Activated CD4-positive, CD25-positive, alpha-beta regulatory T cell treated with anti-CD3 and anti-CD28 coated beads, Interleukin-2, amount 50 U/mL, for 24 hours (primary cell): ENCODE measurements at regions not wholly inside any gene's neighbourhood (a gene's known extent, or its start where the extent isn't known, plus 50 kb on each side); places are given as distances from the start of the nearest gene placed in this dataset.
"Not testable (repeated sequence)": the region's sequence is repeated elsewhere in the genome, so short reads cannot be mapped to it uniquely, and the experiment has no call there.

Experiments
- ATAC-seq, 2 donors: fragments of 150-1000 bp; cut with Tn5 transposase; one replicate each; pipeline ENCODE4 v1.10.0; 2021; ENCODE audit warnings: mild to moderate bottlenecking in 1 of 2, moderate library complexity in 1 of 2

DNA sequence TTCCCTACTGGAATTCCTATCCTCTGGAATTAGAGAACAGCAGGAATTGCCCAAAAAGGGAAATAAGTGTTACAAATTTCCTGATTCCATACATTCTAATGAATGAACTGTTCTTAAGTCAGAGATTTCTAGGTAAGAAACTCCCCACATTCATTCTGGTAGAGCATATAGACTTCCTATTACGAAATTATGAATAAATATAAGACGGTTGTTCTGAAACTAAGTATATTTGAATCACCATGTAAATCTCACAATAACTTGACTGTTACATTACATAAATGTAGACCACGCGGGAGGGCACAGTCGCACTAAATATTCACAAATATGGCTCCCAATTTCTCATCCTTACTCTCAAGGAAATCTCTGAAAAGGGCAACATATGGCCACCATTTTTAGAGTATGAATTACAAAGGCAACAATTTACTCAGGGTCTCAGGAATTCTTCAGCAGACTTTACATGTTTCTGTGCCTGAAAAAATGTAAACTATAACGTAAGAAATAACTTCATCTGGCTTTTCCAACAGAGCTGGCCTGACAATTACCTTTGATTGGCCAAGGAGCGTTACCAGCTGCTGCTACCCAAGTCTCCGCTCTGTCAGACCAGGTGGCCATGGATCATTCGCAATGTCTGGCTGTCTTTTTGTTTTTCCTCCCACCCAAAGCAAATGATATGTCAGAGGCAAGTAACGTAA, 115.8 kb downstream of the MPP7 start:
- ATAC-seq, result no peak

DNA sequence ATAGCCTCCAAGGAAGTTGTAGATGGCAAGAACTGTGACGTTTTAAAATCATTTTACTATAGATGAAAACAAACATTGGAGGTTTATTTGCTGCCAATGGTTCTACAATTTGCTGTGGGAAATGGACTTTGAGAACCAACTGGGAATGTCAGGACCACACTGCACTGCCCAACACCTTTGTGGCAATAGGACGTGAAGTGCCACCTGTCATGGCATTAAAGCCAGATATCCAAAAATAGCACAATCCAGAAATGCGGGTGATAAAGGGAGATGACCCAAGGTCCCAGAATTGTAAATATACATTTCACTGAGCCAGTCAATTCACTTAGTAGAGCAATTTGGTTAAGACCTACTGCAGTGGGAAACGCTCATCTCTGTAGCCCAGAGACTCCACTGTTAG, 116.4 kb downstream of the MPP7 start:
- ATAC-seq, result no peak

DNA sequence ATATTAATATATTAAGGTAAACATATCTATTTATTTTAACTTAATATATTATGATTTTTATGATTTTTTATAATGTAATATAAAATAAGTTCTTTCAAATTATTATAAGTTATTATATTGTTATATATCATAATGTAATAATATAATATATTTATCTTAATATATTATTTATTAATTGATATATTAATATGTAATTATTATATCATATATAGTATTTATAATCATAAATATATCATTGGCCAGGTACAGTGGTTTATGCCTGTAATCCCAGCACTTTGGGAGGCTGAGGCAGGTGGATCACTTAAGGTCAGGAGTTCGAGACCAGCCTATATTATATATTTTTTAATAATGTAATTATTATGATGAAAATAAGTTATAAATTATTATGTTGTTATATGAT, 118.1 kb downstream of the MPP7 start:
- no peak for ATAC-seq

DNA sequence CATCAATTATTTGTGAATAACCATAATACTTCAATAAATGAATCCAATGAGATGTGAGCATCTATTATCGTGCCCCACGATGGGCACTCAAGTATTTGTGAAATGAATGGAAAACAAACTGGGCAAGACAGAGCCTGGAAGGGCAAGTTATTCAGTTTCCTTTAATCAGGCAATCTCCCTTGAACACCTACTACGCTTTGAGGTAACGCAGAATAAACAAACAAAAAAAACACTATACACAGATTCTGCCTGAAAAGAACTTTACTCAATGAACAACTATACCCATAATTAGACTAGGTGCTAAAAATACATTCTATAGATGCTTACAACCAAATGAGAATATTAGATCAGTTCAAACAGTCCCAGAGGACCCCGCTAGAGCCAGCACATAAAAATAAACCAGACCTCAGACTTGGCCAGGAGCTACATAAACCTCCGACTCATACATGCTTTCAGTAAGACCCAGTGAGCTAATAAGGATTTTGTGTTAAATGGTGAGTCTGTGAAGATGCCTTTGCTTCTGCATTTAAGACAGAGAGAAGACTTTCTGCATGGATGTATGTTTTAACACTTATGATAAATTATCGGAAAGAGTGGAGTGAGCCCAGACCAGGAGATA, 121.3 kb downstream of the MPP7 start:
- no peak for ATAC-seq

DNA sequence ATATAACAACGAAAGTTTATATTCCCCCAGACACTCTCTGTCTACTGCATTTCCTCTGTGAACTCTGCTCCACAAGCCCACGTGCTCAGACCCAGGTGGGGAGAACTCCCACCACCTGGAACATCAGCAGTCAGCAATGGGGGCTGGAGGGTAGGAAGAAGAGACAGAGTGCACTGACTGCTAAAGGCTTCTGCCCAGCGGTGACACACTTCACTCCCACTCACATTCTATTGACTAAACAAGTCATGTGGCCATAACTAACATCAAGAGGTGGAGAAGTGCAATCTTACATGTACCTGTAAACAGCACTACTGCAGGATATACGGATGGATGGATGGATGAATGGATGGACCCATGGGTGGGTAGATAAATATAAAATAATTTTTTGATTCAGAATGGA, 122.2 kb downstream of the MPP7 start:
- ATAC-seq, result no peak

DNA sequence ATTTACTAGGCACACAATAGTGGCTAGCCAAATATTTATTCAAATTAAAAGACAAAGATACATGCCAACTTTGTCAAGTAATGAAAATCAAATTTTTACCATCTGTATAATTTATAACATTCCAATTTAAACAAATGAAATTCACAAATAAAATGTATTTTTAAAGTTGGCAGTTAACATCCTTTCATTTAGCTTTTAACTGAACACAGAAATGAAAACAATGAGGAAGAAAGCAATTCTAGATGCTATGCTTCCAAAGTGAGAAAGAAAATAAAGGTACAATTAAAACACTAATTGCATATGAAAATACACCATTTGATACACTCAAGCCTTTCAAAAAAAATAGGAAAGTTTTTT, 123.1 kb downstream of the MPP7 start:
- ATAC-seq, result no peak

DNA sequence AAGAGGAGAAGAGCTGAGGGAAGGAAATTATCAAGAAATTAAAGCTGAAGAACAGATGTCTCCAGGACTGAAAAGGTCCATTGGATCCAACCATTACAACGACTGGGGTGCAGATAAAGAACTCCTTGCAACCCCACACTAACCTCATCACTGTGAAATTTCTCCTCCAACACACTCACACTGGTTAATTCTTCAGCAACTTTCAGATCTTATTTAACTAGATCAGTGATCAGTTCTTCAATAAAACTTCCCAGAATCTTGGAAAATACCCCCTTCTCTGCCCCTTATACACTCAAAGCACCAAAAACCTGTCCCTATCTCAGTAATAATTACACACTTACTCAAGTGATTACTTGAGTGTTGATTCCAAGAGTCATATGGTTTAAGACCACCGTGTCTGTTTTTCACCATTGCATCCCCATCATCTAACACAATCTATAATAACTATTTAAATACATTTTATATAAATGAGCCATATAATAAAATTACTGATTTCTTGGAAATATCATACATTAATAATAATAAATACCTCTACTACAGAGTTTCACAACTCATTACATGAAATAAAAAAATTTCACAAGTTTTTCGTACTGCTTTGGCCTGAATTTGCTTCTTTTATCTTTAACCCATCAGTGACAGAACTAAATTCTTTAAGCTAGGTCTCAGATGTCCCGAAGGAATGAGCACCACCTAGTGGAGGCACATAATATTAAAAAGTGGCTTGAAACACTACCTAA, 123.7 kb downstream of the MPP7 start:
- peak; percentile 27 to 42 for ATAC-seq

DNA sequence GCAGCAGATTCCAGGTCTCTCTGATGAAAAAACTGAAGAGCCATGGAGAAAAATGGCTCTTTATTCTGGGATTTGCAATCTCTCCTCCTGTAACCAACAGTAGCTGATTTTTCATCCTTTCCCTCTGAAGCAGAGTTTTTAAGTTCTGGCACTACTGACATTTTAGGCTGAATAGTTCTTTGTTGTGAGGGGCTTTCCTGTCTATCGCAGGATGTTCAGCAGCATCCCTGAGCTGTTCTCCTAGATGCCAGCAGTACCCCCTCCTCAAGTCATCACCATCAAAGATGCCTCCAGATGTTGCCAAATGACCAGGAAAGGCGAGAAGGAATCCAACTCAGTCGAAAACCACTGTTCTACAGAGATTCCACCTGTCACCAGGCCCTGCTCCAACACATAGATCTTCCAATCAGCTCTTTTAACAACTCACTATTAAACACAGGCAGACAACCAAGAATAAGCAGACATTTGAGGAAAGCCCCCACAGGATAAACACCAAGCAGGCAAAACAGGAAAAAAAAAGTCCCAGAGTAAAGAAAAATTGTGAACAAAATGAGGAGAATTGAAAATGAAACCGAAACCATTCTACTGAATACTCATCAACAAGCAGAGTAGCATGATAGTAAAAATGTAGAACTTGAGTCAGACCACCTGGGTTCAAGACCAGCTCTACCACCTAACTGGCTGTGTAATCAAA, 124.8 kb downstream of the MPP7 start:
- peak; percentile 89 for ATAC-seq

DNA sequence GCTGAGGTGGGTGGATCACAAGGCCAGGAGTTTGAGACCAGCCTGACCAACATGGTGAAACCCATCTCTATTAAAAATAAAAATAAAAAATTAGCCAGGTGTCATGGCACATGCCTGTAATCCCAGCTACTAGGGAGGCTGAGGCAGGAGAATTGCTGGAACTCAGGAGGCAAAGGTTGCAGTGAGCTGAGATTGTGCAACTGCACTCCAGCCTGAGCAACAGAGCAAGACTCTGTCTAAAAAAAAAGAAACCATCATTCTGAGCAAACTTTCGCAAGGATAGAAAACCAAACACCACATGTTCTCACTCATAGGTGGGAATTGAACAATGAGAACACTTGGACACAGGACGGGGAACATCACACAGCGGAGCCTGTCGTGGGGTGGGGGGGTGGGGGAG, 126.4 kb downstream of the MPP7 start:
- not testable (repeated sequence) for ATAC-seq

DNA sequence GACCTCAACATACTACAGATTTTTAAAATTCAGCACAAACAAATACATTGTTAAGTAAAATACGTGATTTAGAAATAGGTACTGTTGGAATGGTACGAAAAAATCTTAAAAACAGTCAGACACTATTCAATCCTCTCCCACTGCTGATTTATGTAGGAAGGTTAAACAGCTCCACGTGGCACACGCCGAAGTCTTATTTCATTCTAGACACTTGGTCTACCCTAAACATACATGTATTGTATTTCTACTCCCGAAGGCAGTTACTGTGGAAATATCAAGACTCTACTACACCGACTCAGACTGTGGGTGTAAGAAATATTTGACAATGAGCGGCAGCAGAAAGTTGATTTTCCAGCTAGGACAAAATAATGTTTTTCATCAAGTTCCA, 130.6 kb downstream of the MPP7 start:
- no peak for ATAC-seq

DNA sequence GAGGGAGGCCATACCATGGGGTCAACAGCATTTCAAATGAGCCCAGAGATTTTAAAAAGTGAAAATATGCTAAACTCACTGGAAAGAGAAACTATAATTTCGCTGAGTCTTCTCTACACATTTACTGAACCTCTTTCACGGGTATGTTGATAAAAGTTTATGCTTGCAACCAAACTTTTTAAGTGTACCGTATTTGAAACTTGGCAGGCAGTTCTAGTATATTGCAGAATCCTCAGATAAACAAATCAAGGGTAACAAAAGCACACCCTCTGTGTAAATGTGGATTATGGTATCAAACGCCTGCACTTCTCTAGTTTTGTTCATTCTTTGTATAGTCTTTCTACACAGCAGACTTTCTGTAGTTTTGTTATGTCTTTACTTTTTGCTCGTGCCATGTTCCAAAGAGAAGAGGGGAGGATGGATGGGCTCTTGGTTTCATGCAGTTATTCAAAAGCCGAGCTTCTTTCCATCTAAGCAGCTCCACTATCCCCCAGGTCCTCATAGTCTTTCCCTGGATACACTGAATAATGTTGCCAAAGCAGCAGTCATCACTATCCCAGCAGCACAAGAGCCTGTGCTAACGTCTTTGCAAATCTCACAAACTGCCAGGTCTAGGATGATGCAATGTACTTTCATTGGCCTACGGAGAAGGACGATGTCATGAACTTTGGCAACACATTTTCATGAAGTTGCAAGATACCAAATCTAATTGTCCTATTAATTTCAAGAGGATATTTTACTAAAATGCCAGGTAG, 131.2 kb downstream of the MPP7 start:
- no peak for ATAC-seq

DNA sequence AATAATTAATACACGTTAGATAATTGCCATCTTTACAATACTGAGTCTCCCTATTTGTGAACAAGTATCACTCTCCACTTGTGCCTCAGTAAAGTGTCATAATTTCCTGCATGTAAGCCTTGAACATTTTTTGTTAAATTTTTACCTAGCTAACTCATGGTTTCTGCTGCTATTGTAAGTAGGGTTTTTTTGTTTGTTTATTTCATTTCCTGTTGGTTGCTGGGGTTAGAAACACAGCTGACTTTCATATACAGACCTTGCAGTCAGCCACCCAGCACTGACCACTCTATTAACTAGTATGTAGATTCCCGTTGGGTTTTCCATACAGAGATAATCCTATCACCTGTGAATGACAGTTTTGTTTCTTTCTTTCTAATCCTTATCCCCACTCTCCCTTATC, 133.3 kb downstream of the MPP7 start:
- no peak for ATAC-seq

DNA sequence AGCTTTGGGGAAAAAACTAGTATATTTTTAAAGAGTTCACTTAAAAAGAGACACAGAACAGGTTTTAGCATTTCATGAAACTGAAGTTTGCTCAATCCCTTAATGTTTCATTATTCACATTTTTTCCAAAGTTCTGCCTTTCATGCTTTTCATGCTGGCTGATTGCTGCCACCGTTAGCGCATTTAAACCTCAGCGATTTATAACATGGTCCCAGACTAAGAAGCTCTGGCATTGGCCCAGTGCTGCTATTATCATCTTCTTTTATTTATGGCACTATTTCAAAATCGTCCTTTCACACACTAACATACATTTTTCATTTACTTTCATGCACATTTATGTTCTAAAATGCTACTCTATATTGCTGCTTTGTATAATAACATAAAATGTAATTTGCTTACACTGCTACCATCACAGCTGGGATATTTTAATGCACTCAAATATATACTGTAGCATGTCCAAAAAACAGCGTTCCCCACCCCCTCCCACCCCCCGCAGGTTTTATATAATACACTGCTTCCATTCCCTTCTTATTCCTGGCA, 141.9 kb downstream of the MPP7 start:
- ATAC-seq, result no peak

DNA sequence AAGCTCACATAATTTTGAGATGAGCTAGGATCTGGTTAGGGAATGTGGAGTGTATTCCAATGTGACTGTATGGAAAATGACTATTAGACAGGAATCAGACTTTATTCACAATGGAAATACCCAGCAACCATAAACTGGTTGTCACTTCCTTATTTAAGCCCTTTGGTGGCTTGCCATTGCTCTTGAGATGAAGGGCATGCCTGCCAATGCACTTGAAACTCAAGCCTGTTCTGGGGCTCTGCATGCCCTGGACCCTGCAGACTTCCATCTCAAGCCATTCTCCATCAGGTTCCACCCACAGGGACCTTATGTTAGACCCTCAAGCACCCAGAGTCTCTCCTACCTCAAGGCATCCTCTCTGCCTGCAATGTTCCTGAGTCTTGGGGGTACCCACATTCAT, 145.5 kb downstream of the MPP7 start:
- no peak for ATAC-seq

DNA sequence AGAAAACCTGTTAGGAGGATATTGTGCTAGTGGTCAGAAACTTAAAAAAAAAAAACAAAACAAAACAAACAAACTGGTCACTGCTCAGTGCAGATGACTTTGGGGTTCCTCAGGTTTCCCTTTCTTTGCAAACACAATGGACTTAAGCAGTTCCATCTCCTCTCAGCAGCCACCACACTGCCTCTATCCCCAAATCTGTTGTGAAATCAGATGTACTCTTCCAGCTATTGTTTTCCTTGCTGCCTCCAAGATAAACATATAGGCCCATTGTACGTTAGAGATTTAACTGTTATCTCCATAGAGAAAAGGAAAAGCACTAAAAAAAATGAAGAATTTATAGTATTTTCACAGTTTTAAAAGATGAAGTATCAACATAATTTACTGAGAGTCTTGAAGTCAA, 147.1 kb downstream of the MPP7 start:
- ATAC-seq, result no peak

DNA sequence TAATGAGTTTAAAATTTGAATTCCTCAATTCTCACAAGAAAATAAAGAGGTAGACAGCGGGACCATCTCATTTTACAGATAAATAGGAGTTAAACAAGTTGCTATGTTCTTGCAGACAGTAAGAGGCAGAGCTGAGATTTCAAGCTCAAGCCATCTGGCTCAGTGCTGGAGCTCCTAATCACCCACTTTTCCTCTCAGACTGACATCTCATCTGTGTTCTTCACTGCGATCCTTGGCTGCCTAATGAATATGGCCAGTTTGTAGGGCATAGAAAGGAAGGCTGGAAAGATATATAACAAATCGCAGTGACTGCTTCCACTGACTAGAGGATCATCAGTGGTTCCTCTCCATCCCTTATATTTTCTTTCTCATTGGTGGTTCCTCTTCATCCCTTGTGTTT, 151.2 kb downstream of the MPP7 start:
- no peak for ATAC-seq

DNA sequence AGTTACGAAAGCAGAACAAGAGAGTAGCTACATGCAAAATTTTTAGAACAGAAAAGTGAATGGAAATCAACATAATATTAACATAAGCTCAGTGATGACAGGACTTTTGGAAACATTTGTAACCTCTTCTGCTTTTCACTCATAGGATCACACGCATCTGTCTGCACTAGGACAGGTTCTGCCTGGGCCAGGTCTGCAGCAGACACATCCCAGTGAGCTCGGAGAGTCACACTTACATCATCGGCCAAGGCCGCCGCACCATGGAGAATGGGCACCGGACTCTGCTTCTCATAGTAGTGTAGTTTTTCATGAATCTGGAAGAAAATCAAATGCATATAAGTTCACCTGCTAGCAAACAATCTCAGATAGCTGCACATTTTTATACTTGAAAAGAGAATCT, 150.9 kb upstream of the ODAD2 start:
- no peak for ATAC-seq

DNA sequence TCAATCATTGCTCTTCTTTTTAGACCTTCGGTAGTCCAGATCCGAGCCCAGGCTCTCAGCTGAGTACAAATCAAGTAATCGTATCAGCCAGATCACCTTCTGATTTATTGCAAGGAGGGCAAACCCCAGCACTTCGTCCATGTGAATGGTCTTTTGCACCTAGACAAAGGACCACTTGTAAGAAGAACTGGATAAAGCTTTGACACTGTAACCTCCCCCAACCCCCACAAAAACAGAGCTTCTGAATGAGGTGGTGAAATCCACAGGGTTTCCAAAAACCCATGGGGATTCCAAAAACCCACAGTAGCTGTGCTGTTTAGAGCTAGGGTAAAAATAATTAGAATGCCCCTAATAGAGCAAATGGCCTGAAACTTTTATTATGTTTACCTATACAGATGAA, 148.8 kb upstream of the ODAD2 start:
- no peak for ATAC-seq

DNA sequence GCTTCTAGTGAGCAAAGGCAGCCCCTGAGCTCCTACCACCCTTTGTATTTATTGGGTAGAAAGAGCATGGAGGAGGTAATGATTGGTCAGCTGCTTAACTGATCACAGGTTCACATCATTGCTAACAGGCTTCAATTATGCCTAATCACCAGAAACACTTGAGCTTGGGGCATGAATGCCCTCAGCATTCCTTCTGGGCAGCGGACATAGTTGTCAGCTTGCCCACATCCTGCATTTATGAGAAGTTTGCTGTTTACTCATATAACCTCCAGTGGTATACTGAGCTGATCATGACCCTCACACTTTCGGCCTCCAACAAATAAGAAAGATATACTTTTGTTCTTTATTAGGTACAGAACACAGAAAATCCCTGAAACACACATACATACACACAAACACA, 140.3 kb upstream of the ODAD2 start:
- no peak for ATAC-seq

DNA sequence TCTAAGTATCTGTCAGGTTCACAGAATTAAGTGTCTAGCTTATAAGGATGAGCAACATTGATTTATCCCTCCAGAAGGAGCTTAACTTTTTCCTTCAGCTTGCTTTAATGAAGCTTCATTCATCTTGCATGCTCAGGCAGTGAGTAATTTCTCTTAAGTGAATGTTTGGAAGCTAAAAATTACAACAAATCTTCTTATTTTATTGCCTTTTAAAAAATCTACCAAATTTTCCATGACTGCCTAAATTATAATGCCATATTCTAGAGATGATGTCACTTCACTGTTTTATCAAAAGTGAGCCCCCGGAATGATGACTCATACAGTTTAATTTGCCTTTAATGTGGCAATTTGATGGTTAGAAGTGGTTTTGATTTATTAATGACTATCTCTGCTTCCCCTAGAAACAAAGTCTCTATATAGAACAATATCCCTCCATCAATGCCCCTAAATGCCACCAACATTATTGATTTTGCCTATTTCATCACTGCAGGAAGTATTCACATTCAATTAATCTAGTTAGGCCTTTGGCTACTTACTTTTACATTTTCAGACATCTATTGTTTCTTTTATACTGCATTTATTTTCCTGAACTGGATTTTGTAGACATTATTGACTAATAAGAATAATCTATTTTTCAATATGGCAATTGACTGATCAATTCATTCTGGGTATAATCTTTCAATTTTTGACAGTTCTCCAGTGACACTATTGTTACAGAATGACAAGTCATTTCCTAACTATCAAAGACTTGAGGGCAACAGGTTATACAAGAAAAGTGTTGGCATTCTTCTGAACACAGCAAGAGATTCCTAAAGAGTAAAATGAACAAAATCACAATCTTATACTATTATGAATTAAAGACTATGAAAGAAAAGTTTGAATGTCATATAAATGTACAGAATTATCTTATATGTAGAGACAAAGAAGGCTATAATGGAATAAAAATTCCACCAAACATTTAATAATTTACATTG, 139.3 kb upstream of the ODAD2 start:
- no peak for ATAC-seq

DNA sequence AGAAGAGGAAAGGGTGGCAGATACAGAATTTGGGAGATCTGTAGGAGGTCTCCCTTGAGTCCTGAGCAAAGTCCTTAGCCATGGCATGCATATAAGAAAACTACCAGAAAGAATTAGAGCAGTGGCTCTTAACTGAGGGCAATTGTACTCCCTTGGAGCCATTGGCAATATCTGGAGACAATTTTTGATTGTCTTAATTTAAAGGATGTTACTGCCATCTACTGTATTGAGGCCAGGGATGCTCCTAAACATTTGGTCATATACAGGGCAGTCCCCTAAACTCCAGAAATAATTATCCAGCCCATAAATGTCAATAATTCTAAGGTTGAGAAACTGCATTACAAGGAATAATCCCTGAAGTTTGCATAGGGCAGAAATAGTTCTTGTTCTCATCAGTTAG, 136.4 kb upstream of the ODAD2 start:
- no peak for ATAC-seq

DNA sequence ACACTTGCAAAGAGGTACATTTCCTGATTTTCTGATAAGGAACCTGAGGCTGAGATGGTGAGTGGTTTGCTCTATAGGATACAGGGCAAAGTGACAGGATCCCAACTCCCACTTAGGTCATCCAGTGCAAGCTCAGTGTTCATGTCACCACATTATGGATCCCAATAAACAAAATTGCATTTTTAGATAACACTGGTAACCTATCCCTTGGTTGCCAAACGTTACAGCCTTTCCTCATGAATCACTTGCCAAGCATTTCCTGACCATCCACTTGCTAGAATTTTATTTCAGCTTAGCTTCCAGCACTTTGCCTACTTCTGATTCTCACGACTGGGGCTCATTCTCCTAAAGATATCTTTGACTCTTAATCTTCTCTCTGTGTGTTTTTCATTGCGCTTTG, 131.4 kb upstream of the ODAD2 start:
- ATAC-seq, result no peak
